GM18907 (cell line): ENCODE measurements at regions not wholly inside any gene's neighbourhood (a gene's known extent, or its start where the extent isn't known, plus 50 kb on each side); places are given as distances from the start of the nearest gene placed in this dataset.

Experiments used
- ATAC-seq: cut with Tn5 transposase; IDR thresholded peaks from one replicate; pipeline ENCODE4 v1.9.1; 2021; ENCODE audit warnings: mild to moderate bottlenecking, moderate library complexity; ENCODE audit not compliant: unreplicated experiment

DNA sequence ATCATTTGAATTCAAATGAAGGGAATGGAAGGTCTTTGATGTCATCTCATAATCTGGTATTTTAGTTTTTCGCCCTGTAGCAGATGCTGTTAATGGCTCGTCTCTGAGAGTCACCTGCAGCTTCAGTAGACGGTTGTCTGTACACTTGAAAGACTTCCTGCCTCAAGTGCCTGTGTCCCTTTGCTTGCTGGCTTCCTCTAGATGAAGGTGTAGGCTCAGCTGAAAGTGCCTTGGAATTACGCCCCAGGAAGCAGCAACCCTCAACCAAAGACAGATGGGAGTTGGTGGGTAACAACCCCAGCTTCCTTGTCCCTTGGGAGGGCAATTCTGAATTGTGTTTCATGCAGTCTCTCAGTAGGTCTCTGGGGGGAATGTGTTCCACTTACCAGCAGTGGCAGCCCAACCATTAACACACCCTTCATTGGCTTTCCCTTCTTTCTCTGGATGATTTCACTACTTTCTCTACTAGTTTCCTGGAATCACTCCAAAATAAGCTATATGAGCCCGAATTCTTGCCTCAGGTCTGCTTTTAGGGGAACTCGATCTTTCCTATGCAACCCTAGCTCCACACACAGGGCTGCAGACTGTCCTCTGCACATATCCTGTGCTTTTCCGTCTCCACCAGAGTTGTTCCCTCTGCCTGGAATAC lies 395.6 kb downstream of the DMAC1 start:
- no peak for ATAC-seq

DNA sequence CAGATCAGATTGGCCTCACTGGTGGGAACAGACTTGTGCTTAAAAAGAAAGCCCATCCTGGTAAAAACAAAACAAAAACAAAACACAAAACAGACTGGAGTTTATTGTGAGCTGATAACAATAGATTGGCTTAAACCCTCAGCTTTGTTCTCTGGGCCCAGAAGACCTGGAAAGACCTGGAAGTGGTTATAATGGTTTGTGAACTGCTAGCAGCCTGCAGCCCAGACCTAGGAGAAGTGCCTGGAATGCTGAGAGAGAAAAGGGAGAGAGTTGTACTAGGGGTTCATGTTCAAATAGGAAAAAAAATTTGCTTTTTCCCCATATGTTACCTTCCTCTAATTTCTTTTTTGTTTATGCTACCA lies 396.6 kb downstream of the DMAC1 start:
- no peak for ATAC-seq

DNA sequence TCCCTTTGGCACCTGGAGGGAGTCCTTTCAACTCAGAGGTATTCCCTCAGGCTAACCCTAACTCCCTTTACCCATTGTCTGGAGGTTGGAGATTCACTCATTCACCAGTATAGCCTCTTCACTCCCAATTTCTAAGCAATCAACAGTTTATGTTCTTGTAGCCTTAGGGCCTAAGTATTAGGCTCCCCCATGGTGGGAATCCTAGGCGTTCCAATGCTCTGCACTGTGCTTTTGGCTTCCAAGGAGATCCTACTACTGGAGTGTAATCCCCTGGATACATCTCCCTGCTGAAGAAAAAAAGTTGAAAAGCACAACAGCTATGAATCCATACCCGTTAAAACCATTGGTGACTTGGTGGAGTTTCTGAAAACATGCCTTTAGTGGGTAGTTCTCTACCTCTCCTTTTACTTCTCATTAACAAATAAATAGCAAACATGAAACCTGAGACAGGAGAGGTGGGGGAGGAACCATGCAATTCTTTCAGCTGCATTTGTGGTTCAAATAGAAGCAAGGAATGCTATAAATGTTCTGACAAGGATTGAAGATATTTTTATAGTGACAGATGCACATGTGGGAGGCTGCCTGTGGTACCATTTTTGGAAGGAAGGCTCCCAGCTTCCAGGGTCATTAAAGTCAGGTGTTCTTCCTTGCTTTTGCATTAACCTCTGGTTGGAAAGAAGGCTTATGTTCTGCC lies 397.1 kb downstream of the DMAC1 start:
- ATAC-seq: no peak

DNA sequence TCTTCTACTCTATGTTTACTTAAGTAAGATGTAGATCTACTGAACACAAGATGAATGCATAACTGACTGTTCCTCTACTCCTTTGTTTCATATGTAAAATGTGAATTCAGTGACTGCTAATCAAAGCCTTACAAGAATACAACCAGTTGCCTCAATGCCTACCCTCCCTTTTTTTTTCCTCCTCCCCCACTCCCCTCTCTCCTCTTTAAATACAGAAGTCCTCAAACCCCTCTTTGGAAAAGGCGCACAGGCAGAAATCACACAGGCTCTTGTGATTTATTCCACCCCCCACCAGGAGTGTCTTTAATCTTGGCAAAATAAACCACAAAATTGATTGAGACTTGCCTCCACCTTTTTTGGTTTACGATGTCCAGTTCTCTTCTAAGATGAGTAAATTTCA lies 398.5 kb downstream of the DMAC1 start:
- no peak for ATAC-seq

DNA sequence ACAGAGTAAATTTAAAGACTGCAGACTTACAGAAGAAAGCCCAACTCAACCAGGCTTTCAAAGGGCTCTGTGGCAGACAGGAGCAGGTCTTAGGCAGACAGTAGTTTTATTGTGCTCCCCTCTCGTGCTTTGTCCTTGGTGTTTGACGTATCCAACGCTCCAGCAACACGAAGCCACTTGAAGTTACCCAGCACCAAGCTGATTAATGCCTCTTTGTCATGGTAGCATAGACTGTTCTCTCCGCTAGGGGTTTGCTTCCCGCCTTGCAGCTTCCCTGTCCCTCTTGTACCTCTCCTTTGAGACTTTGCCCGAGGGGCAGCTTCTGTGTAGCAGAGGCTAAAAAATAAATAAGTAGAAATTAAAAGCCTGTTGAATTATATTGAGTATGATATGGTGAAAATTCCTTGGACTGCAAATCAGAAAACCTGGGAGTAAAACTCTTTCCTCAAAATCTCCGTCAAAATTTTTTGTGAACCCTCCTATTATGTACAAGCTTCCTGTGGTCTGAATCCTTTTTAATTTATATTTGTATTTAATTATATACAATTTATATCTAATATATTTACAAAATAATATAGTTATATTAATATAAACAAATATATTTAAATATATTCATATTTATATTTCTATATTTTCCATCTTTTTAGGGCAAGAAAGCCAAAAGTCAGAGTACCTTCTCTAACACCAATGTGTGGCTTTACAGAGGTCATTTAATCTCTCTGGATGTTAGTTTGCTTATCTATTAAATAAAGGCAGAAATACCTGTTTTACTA lies 405.4 kb downstream of the DMAC1 start:
- ATAC-seq: no peak

DNA sequence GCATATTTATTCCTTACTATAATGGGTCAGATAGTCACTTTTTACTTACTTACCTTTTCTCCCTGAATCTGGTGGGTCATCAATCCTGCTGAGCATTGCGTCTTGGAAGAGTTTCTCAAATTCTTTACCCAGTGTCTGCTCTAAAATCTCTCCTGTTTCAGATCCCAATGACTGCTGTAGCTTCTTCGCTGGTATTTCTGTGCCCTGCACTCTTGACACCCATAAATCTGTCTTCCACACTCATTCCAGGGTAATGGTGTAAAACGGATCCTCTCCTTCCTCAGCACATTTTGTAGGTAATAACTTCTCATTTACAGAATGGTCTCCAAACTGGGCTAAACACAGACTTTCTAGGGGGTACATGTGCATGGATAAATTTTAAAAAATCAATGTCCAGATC lies 407.4 kb downstream of the DMAC1 start:
- no peak for ATAC-seq

DNA sequence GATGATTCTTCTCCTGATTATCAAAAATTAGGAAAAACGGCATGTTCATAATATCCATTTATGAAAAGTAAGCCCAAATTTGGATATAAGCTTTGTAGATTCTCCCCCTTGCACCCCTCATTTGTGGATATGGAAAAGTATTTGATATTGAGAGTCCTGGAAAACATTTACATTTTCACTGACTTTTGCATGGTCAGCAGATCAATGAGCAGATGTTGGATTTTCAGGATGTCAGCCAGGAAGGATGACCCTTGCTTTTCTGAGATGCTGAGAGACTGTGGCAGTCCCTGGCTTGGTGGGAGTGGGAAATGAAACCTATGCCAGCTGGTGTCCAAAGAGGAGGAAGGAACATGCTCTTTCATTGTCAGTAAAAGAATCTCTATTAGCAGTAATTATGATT lies 410.8 kb downstream of the DMAC1 start:
- ATAC-seq: no peak

DNA sequence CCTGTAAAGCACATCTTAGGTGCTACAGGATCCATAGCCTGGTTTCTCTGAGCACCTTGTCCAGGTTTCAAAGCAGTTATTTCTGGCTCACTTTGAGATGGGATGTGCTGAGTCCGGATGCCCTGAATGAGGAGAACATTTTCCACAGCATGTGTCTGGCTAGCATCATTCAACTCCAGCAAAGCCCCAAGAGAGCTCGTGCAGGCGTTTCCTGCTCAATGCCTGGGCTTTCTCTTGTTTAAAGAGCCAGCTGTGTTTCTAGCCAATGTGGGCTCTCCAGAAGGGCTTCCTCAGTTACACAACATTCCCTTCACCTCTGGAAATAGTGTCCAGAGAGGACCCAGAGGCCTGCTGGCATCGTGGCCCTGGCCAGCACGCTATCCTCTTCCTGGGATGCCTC lies 411.7 kb downstream of the DMAC1 start:
- ATAC-seq: no peak

DNA sequence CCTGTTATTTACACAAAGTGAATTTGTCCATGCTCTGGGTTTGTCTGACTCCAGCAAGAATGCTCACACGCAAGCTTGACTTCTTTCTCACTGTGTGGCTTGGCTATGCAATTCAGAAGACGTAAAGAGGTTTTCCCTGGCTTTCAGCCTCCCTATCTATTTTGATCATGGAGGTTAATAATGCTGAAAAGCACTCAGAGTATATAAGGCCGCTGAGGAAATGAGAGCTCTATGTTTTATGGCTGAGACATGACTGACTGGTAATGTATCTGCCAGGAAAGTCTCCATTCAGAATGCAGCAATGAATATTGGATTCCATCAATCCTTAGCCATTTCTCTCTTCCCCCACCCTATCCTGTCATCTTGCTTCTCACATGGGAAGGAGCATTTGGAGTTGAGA lies 417.3 kb downstream of the DMAC1 start:
- no peak for ATAC-seq

DNA sequence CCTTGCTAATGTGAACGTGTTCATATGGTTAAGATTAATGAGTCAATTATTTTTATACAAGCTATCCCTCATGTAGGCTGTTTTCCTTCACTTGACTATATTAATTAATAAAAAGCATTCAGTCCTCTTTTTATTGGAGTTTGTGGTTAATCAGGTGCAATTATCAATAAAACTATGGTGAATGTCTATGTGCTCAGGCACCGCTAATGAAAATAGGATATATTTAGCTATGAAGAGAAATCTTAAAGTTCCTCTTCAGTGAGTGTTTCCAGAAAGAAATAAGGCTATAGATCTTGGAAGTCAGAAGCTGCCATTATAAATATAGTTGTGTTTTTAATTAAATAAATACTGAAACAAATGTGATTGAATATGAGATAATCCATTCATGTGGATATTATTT lies 422.1 kb downstream of the DMAC1 start:
- no peak for ATAC-seq

DNA sequence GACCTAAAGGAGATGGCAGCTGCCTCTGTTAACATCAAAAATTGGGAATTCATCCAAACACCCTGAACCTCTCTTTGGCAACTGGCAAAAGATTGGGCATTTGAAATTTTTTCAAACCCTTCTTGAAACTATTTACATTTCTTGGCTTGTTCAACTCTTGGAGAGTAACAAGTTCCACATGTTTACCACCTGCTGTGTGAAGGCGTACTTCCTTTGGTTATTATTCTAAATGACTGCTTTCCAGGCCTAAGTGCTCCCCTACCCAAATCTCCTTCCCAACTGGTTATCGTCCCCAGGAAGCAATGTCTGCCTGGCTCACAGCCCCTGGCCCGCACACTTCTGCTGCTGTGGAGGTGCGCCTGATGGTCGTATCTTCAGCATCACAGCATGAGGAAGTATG lies 422.7 kb downstream of the DMAC1 start:
- no peak for ATAC-seq

DNA sequence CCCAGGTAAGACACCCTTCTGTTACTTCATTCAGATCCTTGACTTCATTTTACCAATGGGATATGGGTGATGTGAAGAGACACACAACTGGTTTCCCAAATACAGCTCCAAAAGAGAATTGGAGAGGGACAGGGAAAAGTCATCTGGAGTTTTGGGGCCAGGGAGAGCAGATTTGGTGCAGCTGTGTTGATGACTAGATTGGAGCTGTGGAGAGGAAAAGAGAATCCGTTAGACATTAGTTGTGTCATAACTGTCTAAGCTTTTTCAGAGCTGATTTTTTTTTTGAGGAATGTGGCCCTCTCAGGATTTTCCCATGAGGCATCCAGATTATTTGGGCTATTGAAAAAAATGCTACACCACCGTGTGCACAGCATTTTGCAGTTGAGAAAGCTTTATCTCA lies 423.4 kb downstream of the DMAC1 start:
- no peak for ATAC-seq

DNA sequence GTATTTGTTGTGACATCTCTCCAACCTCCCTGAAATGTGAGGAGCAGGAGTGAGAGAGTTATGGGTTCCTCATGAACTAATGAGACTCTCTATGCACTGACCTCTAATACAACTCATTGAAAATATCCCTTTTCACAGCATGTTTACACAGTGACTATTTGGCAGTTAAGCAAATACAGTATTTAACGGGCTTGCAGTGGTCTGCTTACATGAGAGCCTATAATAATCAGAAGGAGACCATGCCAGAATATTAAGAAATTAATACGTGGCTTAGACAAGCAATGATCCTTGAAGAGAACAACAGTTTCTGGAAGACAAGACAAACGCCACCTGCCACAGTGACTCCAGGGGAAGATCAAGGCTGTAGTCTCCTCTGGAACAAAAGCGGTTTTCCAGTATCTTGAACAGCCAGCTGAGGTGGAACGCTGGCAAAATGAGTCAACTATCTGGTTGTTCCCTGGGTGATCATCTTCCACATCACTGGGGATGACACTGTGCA lies 424.5 kb downstream of the DMAC1 start:
- no peak for ATAC-seq

DNA sequence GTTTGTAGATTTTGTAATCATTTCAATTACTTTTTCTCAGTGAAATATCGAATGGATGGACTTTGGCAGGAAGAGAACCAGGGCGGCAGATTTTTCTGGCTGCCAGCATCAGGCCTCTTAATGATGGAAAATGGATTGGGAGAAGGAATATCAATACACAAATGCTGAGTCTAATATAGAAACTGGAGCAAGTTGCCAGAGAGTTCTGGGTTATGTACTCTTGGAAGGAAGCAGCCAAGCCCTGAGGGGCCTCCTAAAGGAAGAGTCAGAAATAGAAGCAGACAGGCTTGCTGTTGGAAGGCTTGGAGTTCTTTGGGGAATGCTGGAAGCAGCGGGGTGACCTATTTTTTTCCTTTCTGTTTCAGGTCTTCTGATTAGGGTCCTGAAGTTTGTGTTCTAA lies 428.6 kb downstream of the DMAC1 start:
- ATAC-seq: no peak

DNA sequence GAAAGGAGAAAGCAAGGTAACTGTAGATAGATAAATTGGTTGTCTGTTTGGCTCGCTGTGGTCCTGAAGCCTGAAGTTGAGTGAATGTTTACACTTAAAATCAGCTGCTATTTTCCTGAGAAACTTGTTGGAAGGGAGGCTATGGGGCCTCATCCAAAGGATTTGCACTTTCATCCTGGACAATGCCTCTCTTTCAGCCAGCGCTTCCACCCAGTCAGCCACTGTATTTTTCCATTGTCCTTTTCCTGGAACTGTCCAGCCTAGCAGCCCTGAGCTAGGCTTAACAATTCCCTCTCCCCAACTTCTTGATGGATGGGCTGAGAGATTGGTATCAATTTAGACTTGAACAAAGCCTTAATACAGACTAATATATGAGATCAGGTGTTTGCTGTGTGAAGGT lies 429.2 kb downstream of the DMAC1 start:
- ATAC-seq: no peak

DNA sequence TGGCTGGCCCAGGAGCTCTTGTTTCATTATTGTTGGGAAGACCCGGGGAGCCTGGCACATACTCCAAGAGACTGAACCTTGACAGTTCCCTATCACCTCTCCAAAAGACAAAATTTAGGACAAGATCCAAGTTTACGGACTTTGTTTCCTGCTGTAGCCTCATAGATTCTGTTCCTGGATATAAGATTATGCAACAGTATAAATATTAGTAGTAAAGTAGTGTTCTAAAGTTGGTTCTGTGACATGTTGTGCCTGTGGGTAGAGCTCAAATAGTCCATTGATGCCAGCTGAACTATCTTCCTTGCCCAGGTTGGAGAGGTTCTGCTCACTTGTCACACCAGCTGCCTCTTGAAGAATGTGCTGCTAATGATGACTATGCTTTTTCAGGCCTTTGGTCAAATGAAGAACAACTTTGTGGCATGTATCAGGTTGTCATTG lies 430.2 kb downstream of the DMAC1 start:
- ATAC-seq: no peak

DNA sequence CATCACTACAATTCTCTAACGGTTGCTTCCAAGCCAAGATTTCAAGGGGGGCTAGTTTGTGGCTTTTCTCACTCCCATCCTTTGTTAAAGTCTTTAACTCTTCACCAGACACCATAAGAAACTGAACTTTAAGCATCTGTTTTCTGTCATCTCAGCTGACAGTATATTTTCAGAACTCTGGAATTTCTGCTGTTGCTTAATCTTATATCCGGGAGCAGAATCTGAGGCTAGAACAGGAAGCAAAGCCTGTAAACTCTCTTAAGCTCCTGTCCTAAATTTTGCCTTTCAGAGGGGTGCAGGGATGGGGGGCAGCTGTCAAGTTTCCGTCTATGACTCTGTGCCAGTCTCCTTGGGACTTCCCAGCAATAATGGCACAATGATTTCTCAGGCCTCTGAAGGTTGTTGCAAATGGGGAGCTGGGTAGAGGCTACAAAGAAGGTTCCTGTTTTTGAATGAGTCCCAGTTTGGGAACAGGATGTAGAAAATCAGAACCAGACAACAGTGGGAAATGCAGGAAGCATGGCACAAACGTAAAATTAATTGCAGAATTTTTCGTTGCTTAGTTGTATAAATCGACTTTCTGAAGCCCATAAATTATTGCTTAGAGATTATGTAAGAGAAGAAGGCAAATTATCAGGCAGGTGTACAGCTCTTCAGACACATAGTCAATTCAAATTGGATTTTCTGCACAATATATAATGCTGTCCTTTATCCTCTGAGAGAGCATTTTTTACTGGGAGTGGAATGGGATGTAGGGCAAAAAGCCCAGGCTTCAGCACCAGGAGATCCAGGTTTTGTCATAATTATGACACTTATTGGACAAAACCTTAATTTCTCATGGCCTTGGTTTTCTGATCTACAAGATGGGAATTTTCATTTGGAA lies 430.9 kb downstream of the DMAC1 start:
- ATAC-seq: no peak

DNA sequence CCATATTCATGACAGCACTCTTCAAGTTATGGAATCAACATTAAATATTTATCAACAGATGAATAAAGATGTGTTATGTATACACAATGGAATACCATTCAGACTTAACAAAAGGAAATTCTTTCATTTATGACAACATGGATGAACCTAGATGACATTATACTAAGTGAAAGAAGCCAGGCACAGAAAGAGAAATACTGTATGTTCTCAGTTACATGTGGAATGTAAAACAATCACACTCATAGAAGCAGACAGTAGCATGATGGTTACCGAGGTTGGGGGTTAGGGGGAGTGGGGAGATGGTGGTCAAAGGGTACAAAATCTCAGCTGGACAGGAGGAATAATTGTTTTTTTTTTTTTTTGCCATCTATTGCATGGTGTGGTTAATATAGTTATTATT lies 431.9 kb downstream of the DMAC1 start:
- no peak for ATAC-seq

DNA sequence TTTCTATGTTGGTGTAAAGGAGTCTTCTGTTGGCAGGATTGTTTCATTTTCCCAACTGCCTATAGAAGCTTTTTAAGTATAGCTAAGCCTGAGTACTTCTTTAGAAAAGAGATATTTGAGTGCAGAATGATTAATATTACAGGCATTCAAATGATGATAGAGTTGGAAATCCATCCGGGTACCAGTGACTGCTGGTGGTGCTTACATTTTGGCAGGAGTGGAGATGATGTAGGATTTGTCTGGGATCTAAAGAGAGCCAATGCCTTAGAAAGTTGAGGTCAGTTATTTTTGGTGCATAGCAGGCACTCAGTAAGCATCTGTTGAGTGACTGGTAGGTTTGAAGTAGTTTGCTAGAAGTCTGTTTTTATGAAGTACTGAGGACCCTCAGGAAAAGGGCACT lies 433.5 kb downstream of the DMAC1 start:
- ATAC-seq: no peak

DNA sequence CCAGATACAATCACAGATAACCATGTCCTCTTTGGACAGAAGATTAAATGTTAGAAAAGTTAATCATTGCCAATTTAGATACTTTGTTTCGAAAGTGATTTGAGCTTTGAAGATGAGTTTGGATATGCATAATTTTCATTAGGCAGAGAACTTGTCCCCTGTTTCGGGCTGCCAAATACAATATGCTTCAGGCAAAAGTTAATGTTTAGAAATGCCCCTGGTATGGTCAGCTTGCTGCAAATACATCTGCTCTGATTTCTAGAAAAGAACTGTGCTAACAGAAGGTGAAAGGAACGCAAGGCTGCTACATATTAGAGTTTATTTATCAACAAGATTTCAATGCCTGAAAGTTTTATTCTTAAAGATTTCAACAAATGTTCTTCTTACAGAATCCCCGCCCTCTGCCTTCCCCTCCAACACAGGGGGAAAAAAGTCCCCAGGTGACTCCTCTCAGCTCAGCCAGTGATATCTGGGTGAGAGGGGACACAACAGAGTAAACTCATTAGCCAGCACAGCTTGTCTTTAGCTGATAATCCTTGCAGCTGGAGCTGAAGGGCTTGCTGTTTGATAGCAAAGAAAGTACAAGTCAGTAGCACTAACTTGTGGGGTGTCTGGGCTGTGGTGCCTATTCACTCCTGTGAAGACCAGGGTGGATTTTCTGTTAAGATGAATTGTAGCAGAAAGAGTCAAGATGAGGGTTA lies 435.7 kb downstream of the DMAC1 start:
- ATAC-seq: no peak
